HepG2 (cell line): ENCODE measurements at regions not wholly inside any gene's neighbourhood (a gene's known extent, or its start where the extent isn't known, plus 50 kb on each side); places are given as distances from the start of the nearest gene placed in this dataset.
"Not testable (repeated sequence)": the region's sequence is repeated elsewhere in the genome, so short reads cannot be mapped to it uniquely, and the experiment has no call there.

ENCODE experiments used
- ATAC-seq: fragments of 200-7000 bp; cut with Tn5 transposase; 3 replicates; pipeline ENCODE4 v1.9.1; 2020; ENCODE audit warnings: mild to moderate bottlenecking, moderate library complexity
- BruUV-seq: library from RNA; stranded (reverse); fragments of 400-500 nt; replicated peaks from 2 replicates; lab custom pipeline; 2021; lab: Mats Ljungman, UMichigan
- CTCF ChIA-PET: fragments of 300-600 bp; formaldehyde crosslinking; extraction: SDS; loops from one replicate; lab custom pipeline; 2021; ENCODE audit warnings: low total read pairs, inconsistent platforms, low intra/inter-chr PET ratio; lab: Yijun Ruan, JAX
- POLR2A ChIA-PET: fragments of 350-600 bp; sonication (Branson Sonifier 250); formaldehyde crosslinking; loops from one replicate; lab custom pipeline; 2020; ENCODE audit warnings: antibody characterized with exemption, inconsistent platforms; lab: Yijun Ruan, JAX
- DNase-seq: peaks from one replicate; pipeline ENCODE4 v3.0.0-alpha.2; 2015; ENCODE audit warnings: low spot score
- FAIRE-seq: peaks from 3 replicates; lab custom pipeline; 2011; peaks lifted over from hg19 to GRCh38; lab: Jason Lieb, UNC
- H2AFZ ChIP-seq: one replicate; pipeline ENCODE4 v1.6.1; 2011; ENCODE audit warnings: low read length, inconsistent platforms
- H3K27ac ChIP-seq: fragments of 300-600 bp; 3 replicates; pipeline ENCODE4 v1.8.0; 2011; ENCODE audit warnings: mixed run types, mild to moderate bottlenecking, mixed read lengths, low read length, inconsistent platforms; ENCODE audit not compliant: insufficient read depth; ENCODE audit errors: extremely low read length
- H3K27me3 ChIP-seq, 2 experiments: fragments of 200-600 bp in 1 of 2; 2 replicates in 1 of 2; 3 replicates in 1 of 2; pipeline versions ENCODE4 v1.6.0 to v1.8.0; 2011; ENCODE audit warnings: low read length in 2 of 2, mild to moderate bottlenecking in 2 of 2, moderate library complexity in 2 of 2, inconsistent platforms in 1 of 2; ENCODE audit not compliant: insufficient read depth in 2 of 2, control insufficient read depth in 1 of 2
- H3K36me3 ChIP-seq, 2 experiments: fragments of 200-600 bp in 1 of 2; replicated peaks in 1 of 2; 2 replicates in 1 of 2; 3 replicates in 1 of 2; pipeline versions ENCODE4 v1.5.1 to v1.8.0; 2011; ENCODE audit warnings: low read length in 2 of 2, inconsistent platforms in 1 of 2; ENCODE audit not compliant: insufficient read depth in 2 of 2, control insufficient read depth in 1 of 2
- H3K4me1 ChIP-seq: 2 replicates; pipeline ENCODE4 v1.5.1; 2012; ENCODE audit warnings: low read length, inconsistent platforms; ENCODE audit not compliant: insufficient read depth
- H3K4me2 ChIP-seq: 2 replicates; pipeline ENCODE4 v1.6.0; 2011; ENCODE audit warnings: low read depth, low read length, inconsistent platforms
- H3K4me3 ChIP-seq, 3 experiments: fragments of 200-600 bp in 1 of 3; sonication (generic), shearing (Covaris generic) in 1 of 3; replicated peaks in 1 of 3; 2 replicates each; pipeline ENCODE4 v1.5.1; 2011 to 2016; ENCODE audit warnings: low read length in 3 of 3, inconsistent platforms in 2 of 3, low read depth in 2 of 3, mild to moderate bottlenecking in 2 of 3, control low read depth in 1 of 3, mixed read lengths in 1 of 3; ENCODE audit not compliant: insufficient read depth in 1 of 3
- H3K79me2 ChIP-seq: one replicate; pipeline ENCODE4 v1.6.1; 2011; ENCODE audit warnings: low read length, inconsistent platforms; ENCODE audit not compliant: insufficient read depth
- H3K9ac ChIP-seq: 2 replicates; pipeline ENCODE4 v1.6.0; 2011; ENCODE audit warnings: mild to moderate bottlenecking, low read depth, low read length, inconsistent platforms; ENCODE audit not compliant: insufficient read depth
- H3K9me3 ChIP-seq: 2 replicates; pipeline ENCODE4 v1.5.1; 2012; ENCODE audit warnings: mild to moderate bottlenecking, low read length
- H4K20me1 ChIP-seq: 2 replicates; pipeline ENCODE4 v1.6.0; 2011; ENCODE audit warnings: inconsistent platforms, mild to moderate bottlenecking, low read length, moderate library complexity; ENCODE audit not compliant: insufficient read depth
- WGBS: methylation state at CpG from one replicate; pipeline ENCODE4 v1.1.6; 2017; ENCODE audit warnings: low lambda C conversion rate; 5-methylcytosine and 5-hydroxymethylcytosine counted together
- in situ Hi-C: cut with HindIII; loops from 2 replicates; pipeline ENCODE4 v1.10.0; 2017; ENCODE audit warnings: low pct_unique_long_range_greater_than_20kb; ENCODE audit not compliant: extremely low pct_ligation_motif_present
- intact Hi-C: fragments of 100-400 bp; cut with micrococcal nuclease; formaldehyde crosslinking; loops from one replicate; pipeline ENCODE4 v1.10.0; 2022; ENCODE audit not compliant: unreplicated experiment
- TF ChIP-seq, protein P1 (sequence below): sonication (generic); formaldehyde crosslinking; IDR thresholded peaks from 2 replicates; pipeline ENCODE4 v1.4.0; 2020; ENCODE audit warnings: missing genetic modification reagents, borderline replicate concordance

- TF ChIP-seq, protein P1, sequence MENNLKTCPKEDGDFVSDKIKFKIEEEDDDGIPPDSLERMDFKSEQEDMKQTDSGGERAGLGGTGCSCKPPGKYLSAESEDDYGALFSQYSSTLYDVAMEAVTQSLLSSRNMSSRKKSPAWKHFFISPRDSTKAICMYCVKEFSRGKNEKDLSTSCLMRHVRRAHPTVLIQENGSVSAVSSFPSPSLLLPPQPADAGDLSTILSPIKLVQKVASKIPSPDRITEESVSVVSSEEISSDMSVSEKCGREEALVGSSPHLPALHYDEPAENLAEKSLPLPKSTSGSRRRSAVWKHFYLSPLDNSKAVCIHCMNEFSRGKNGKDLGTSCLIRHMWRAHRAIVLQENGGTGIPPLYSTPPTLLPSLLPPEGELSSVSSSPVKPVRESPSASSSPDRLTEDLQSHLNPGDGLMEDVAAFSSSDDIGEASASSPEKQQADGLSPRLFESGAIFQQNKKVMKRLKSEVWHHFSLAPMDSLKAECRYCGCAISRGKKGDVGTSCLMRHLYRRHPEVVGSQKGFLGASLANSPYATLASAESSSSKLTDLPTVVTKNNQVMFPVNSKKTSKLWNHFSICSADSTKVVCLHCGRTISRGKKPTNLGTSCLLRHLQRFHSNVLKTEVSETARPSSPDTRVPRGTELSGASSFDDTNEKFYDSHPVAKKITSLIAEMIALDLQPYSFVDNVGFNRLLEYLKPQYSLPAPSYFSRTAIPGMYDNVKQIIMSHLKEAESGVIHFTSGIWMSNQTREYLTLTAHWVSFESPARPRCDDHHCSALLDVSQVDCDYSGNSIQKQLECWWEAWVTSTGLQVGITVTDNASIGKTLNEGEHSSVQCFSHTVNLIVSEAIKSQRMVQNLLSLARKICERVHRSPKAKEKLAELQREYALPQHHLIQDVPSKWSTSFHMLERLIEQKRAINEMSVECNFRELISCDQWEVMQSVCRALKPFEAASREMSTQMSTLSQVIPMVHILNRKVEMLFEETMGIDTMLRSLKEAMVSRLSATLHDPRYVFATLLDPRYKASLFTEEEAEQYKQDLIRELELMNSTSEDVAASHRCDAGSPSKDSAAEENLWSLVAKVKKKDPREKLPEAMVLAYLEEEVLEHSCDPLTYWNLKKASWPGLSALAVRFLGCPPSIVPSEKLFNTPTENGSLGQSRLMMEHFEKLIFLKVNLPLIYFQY (CRISPR knock-in tag): no peak
These were observed 71.1 kb upstream of the RAP1B start (continued) for GRCh38 chr12:68539615-68539952.

DNA sequence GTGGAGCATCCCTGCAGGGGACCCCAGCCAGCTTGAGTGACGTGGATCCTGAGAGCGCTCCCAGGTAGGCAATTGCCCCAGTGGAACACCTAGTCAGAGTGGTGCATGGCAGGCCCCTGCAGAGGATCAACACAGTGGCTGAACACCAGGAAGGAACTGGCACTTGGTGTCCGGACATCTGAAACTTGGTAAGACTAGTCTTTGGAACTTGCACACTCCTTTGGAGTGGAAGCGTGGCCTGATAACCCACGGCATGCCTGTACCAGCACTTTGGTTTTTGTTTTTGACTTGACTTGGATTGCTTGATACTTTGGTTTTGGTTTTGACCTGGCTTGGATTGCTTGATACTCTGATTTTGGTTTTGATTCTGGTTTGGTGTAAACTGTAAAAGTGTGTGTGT lies 69.9 kb upstream of the RAP1B start:
- BruUV-seq, FAIRE-seq, H3K4me3 ChIP-seq, CTCF ChIA-PET, H3K9ac ChIP-seq, H3K79me2 ChIP-seq, H4K20me1 ChIP-seq, in situ Hi-C loops, H3K9me3 ChIP-seq, H2AFZ ChIP-seq, H3K36me3 ChIP-seq, DNase-seq, POLR2A ChIA-PET, H3K27ac ChIP-seq, H3K27me3 ChIP-seq, intact Hi-C loops, ATAC-seq, H3K4me2 ChIP-seq, H3K4me1 ChIP-seq: not testable (repeated sequence)
- WGBS: 71% methylated on average over 2 of the region's 5 CpGs

GRCh38 chr12:68547318-68547717 lies 63.4 kb upstream of the RAP1B start:
- H3K4me2 ChIP-seq, ATAC-seq, H3K36me3 ChIP-seq, H3K27me3 ChIP-seq, BruUV-seq, intact Hi-C loops, H4K20me1 ChIP-seq, in situ Hi-C loops, H3K79me2 ChIP-seq, POLR2A ChIA-PET, H3K27ac ChIP-seq, DNase-seq, H3K9ac ChIP-seq, H2AFZ ChIP-seq, CTCF ChIA-PET, H3K4me3 ChIP-seq, FAIRE-seq, H3K4me1 ChIP-seq: not testable (repeated sequence)
- peaks cover 11% of the 10 kb centered on the region; the same call in 1 of the 2 replicates for H3K9me3 ChIP-seq
- WGBS: 44% methylated on average over 3 of the region's 3 CpGs

GRCh38 chr12:68552605-68553195 lies 58.0 kb upstream of the RAP1B start:
- CTCF ChIA-PET, BruUV-seq: not testable (repeated sequence)

More at GRCh38 chr12:68552605-68553195, 58.0 kb upstream of the RAP1B start:
- H3K4me2 ChIP-seq, H3K4me1 ChIP-seq, H3K4me3 ChIP-seq, intact Hi-C loops, POLR2A ChIA-PET, H2AFZ ChIP-seq, ATAC-seq, DNase-seq, in situ Hi-C loops, H3K27me3 ChIP-seq, H3K36me3 ChIP-seq, H4K20me1 ChIP-seq, FAIRE-seq, H3K27ac ChIP-seq, H3K9ac ChIP-seq, H3K79me2 ChIP-seq, H3K9me3 ChIP-seq: not testable (repeated sequence)
- WGBS: 5% methylated on average over 2 of the region's 2 CpGs
